Dermis microvascular lymphatic vessel endothelial cell (primary cell): ENCODE measurements at regions not wholly inside any gene's neighbourhood (a gene's known extent, or its start where the extent isn't known, plus 50 kb on each side); places are given as distances from the start of the nearest gene placed in this dataset.
"Not testable (repeated sequence)": the region's sequence is repeated elsewhere in the genome, so short reads cannot be mapped to it uniquely, and the experiment has no call there.

Experiments
- DNase-seq, 2 donors: peaks; one replicate each; pipeline versions ENCODE4 v3.0.0 to v3.0.0-alpha.2; 2010; ENCODE audit warnings: low read depth in 2 of 2

DNA sequence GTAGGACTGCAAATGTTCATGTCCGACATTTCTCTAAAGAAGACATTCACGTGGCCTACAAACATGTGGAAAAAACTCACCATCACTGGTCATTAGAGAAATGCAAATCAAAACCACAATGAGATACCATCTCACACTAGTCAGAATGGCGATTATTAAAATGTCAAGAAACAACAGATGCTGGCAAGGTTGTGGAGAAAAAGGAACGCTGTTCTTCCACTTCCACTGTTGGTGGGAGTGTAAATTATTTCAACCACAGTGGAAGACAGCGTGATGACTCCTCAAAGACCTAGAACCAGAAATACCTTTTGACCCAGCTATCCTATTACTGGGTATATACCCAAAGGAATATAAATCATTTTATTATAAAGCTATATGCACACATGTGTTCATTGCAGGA lies 253.9 kb upstream of the UBASH3B start:
- DNase-seq, result not testable (repeated sequence)

DNA sequence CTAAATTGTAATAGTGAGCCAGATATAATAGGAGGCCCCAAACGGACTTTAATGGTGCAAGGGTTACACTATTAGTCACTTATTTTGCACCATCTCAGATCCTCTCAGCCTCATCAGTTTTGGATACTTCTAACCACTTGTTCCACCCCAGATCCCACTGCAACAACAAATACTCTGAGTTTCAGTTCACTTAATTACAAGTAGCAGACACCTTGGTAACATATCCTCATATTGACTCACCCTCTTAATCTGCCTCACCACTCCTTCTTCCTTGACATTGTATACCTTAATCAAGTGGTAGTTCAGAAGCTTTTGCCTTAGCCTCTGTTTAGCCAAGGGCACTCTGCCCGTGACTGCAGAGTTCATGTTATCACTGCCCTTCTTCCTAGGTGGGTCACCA lies 256.1 kb upstream of the UBASH3B start:
- no peak for DNase-seq

DNA sequence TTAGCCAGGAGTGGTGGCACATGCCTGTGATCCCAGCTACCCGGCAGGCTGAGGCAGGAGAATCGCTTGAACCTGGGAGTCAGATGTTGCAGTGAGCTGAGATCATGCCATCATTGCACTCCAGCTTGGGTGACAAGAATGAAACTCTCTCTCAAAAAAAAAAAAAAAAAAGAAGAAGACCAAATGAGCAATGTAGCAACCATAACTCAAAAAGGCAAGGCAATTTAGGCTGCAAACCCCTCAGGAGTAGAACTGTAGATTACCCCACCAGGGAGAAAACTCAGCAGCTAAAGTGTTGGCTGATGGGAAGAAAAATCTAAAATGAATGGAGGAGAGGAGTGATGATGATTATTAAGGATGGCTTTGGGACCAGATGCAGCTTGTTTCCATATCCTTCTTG lies 256.7 kb upstream of the UBASH3B start:
- DNase-seq, result no peak

DNA sequence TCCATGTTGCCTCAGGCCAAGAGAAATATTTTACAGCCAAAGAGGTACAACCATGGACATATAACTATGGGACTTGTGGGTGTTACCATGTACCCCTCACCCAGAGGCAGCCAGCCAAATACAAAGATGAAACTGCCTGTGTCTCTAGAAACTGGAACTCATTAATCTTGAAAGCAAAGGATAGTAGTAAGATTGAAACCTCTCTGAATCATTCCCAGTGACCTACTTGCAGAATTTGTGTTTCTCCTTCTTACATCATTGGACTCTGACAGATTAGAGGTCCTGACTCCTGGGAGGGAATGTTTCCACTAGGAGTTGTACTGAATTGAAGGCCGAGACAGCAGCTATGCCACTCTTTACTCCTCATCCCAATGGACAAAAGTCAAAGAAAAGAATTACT lies 257.4 kb upstream of the UBASH3B start:
- DNase-seq, result no peak

DNA sequence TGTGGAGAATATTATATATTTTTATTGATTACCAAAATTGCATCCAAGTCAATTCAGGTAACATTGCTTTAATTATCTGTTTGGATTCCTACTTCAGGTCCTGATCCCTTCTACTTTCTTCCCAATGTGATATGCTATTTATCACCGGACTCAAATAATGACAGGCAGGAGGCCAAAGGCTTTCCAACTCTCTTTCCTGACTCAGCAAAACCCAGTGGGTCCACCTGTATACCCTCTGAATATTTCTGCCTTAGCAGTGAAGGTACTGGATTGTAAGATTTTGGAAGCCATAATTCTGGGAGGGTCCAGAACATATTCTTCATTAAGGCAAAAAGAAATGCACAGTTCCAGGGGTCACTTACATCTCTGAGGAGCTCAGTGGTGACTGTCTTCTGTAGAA lies 260.2 kb upstream of the UBASH3B start:
- no peak for DNase-seq

DNA sequence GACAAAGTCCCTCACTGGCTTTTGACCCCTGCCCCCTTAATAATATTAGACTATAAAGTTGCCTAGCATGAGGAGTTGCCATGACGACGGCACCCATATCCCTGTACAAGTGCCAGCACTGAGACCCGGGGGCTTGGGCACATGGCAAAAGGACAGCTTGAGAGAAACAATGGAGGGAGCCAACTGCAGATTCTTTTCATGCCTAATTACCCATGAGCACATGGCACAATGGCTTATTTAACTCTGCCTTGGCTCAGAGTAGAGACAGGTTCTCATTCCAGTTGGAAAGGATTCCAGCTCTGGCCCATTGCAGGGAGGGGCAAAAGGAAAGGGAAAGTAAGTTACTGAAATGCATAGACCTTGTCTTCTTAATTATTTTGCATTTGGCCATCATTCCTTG lies 261.2 kb upstream of the UBASH3B start:
- DNase-seq, result no peak

DNA sequence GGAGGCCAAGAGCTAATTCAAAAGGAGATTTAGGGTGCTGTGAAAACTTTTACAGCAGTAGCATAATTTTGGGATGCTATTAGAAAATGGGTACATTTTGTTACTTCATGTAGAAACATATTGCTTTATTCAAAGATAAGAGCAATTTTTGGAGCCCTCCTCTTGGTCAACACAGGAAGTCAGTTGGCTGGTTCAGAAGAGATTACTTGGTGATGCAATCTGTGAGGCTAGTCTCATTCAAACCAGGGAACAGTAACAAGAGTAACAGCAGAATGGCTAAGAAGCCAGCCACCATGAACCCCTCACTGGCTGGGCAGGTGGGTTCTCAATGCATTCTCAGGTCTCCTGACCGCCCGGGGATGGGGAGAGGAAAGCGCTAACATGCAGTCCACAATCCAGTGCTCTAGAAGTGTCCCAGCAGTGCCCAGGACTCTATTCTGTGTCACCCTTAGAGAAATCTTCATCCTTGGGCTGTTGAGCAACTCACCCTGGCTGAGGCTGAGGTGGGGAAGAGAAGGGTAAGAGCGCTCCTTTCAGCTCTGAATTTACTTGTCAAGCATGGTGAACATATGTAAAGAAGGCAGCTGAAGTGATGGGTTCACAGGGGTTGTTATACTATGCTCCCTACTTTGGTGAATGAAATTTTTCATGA lies 262.2 kb upstream of the UBASH3B start:
- no peak for DNase-seq

DNA sequence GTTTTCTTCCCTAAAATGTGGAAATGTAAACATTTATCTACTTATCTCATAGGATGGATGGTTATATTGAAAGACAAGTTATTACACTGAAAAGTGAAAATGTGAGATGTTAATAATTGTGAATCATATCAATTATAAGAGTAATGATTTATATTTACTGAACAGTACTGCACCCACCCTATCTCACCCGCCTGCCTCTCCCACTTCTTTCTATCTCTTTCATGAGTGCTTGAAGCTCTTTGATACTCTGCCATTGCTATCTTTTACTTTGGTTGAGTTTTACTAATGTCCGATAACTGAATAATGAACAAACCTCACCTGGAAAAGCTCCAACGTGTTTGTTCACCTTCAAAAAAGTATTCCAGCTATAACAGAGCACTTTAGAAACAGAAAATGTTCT lies 263.0 kb upstream of the UBASH3B start:
- no peak for DNase-seq

DNA sequence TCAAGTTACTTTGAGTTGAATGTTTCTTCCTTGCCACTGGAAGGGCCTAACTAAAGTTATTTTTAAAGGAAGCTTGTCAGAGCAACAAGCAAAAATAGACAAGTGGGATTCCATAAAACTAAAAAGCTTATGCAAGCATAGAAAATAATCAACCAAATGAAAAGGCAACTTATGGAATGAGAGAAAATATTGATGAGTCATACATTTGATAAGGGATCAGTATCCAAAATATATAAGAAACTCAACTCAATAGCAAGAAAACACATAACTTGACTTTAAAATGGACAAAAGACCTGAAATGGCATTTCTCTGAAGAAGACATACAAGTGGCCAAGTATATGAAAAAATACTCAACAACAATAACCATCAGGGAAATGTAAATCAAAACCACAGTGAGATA lies 264.5 kb upstream of the UBASH3B start:
- DNase-seq, result no peak

DNA sequence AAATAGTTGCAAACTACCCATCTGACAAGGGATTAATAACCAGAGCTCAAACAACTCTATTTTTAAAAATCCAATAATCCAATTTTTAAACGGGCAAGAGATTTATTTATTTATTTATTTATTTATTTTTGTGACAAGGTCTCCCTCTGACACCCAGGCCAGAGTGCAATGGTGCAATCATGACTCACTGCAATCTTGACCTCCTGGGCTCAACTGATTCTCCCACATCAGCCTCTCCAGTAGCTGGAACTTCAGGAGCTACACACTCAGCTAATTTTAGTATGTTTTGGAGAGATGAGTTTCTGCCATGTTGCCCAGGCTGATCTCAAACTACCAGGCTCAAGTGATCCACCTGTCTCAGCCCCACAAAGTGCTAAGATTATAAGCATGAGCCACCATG lies 267.2 kb upstream of the BLID start:
- DNase-seq, result no peak

DNA sequence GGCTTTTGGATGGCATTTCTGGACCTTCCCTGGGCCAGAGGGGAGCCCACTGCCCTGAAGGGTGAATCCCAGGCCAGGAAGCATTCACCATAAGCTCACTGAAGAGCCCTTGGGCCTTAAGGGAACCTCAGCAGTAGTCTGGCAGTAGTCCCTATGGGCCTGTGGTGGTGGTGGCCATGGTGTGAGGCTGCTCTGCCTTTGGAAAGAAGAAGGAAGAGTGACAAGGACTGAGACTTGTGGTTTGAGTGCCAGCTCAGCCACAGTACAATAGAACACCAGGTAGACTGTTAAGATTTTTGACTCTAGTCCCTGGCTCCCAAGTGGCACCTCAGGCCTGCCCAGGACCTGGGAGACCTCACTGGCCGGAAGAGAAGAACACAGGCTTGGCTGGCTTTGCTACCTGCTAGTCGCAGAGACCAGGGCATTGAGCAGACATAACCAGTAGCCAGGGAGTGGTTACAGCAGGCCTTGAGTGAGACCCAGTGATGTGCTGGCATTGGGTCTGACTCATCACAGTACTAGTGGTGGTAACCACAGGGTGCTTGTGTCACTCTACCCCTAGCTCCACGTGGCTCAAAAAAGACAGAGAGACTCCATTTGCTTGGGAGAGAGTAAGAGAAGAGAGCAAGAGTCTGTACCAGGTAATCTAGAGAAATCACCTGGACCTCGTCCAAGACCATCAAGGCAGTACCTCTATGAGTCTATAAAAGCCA lies 259.8 kb upstream of the BLID start:
- DNase-seq, result no peak

DNA sequence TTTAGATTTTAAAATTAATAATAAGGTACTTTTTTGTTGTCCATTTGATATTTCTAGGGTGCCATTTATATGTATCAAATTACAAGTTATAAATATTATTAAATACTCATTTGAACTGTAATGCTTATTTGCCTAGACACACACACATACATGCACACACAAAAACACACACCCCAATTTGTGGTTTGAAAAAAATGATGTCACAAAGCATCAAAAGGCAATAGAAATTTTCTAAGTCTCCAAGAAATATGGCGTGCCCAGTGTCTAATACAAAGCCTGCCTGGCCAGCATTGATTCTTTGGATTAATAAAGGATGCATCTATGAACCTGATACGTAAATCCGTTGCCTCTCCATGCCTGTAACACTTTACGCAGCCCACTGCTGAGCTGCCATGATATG lies 252.8 kb upstream of the BLID start:
- no peak for DNase-seq

DNA sequence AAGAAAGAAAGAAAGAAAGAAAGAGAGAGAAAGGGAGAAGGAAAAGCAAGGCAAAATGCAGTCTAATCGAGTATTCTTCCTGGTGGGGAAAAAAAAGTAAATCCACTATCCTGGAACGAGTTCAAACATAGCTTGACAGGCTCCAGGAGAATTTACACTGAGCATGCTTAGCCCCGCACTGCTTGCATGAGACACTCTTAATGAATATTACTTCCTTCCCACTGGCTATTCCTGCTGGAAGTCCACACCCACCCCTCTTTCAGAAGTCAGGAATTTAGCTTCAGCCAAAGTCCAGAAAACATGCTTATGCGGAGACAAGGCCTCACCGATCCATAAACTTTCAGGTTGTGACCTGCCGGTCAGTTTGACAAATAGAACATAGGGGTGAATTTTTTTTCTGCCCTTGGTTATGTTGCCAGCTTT lies 251.8 kb upstream of the BLID start:
- peak in 1 of 2 donors; percentile 2 for DNase-seq

DNA sequence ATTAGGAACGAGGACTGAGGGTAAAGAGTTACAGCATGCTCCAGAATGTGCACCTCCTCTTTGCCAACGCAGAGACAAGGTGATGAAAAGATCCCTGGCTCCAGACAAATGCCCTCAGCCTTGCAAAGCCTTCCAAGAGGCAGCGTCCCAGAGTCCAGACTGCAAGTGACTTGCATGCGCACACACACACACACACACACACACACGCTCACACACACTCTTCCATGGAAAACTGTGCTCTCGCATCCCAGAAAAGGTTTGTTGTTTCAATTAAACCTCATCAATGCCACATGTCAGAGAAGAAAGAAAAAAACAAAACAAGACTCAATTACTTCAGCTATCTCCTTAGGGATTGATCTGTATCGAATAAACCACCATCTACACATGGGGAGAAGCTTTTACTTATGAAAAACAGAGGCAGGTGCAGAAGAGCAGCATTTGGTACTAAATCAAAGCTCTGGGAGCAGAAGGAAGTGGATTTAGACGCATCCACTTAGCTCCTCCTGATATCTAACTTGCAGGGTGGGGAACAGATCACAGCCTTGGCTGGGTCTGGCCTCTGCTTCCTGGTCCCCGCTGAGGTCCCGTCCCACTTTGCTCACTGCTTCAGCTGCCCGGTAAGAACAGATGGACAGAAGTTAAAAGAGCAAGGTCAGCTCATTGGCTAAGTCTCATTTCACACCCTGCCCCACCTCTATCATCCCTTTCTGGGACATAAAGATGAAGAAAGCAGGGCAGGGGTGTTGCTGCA lies 249.8 kb upstream of the BLID start:
- no peak for DNase-seq

DNA sequence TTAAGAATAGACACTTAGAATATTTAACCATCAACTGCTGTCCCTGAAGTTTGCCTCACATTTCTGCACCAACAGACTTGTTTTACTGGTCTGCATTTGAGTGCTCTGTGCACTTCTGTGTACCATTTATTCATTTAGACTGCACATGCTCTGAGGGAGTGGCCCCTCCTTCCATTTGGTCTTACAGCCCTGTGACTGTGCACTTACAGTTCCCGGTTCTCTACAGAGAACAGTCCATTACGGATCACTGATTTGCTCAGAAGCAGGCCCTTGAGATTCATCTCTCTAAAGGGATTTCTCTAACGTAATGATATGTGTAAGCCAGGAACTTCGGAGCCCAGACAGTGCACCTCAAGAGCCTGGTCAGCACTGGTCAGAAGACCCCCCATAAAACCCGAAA lies 247.3 kb upstream of the BLID start:
- DNase-seq, result no peak

DNA sequence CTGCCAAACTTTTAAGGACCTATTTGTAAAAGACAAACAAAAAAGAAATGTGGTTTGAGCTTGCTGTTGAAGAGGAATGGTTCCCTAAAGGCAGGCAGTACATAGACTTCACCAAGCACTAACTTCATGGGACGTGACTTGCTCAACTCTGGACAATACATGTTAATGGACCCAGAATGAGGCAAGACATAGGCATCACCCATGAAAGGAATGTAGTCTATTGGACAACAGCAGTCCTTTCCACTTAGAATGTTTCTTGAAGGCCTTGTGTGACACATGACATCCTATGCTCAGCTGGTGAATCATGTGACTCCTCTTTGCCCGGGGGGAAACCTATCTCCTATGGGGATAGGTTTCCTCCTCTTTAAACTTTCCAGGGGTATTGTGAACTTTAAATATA lies 246.4 kb upstream of the BLID start:
- no peak for DNase-seq

DNA sequence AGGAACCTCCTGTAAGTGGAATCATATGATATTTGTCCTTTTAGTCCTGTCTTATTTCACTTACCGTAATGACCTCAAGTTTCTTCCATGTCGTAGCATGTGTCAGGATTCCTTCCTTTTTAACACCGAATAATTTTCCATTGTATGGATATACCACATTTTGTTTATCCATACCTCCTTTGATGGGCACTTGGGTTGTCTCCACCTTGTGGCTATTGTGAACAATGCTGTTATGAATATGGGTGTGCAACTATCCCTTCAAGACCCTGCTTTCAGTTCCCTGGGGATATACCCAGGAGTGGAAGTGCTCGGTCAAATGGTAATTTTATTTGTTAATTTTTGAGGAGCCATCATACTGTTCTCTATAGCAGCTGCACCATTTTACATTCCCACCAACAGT lies 244.9 kb upstream of the BLID start:
- DNase-seq, result no peak

DNA sequence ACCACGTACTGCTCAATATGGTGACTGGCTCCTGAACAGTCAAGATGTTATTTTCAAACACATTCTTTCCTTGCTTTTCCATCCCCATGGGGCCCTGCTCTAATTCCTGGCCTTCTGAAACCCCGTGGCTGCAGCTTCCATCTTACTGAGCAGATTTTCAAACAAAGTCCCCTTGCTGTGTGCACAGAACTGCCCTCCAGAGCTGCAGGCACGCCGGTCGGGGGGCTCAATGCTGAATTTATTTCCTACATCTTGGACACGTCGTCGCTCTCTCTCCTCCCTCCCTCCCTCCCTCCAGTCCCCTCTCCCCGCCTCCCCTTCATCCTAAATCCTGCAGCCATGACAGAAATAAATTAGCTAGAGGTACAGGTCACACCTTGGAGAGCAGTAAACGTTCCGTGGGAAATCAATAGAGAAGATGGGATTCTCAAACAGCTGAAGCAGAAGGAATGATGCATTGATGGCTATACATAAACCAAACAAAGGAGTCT lies 243.1 kb upstream of the BLID start:
- DNase-seq, result no peak

DNA sequence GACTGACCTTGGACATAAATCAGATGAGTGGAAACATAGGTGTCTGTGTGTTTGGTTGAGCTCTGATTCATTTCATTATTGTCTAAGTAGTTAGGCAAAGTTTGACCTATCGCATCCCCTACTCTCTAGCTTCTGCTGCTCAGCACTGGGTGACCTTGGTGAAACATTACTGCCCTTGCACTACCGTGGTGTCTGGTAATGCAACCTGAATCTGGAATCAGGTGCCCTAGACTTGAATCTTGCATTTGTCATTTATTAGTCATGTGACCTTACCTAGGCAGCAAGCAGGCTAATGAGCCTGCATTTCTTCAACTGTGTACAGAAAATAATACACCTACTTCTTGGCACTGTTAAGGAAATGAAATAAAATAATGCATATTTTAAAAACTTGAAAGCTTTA lies 242.3 kb upstream of the BLID start:
- no peak for DNase-seq

DNA sequence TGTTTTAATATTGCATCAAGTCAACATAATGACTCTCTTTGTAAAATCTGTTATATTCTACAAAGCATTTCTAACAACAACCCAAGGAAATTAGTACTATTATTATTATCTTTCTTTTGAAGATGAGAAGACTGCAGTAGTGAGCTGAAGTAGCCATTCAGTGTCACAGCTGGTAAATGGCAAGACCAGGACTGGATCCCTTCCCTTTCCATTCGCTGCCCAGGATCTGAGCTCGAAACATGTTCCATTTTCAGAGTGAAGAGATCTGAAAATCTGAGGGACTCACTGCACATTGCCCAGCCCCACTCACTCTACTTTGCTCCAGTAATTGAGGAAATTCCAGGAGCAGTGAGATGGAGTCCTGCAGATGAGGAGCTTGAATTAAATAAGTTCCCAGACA lies 240.0 kb upstream of the BLID start:
- DNase-seq, result no peak

DNA sequence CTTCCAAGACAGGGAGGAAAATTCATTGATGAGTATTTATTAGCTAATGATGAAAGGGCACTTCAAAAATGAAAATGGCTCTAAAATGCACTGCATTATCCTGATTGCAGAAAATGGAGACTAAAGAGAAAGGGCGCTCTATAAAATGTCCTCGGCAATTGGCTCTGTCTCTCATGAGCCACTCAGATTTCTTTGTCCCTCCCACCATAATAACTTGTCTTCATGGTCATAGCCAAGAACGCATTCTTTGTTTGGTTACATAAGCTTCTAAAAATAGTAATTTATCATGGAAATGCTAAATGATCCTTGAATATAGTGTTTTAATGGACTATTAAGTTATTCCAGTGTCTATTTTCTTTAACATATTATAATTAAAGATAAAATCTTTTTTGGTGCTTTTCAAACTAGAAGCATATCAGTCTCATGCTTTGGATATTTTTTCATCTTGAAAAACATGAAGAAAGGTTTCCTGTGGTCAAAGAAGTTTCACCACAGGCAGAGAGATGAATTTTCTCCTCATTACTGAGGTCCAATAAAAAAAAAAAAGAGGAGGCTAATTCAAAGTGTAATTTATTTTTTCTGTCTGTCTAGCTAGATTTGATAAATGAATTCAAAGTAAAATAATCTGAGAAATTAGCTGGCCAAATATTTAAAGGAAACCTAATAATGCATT lies 238.1 kb upstream of the BLID start:
- DNase-seq, result no peak

DNA sequence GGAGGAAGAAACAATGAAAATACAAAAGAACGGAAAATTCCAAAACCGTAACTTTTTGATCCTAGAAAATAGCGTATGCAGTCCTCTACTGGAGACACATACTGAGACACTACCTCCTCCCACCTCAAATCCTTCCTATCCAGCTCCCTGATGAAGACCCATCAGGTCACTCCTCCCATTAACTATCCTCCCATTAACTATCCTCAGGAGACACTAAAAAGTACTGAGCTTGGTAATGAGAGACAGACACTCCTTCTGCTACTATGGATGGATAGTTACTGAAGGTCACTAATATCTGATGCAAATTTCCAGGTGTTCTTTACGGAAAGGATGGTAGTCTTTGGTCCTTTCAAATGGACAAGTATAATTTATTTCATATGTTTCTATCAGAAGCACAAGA lies 237.5 kb upstream of the BLID start:
- DNase-seq, result no peak
